ENCODE measurements at regions not wholly inside any gene's neighbourhood (a gene's known extent, or its start where the extent isn't known, plus 50 kb on each side); places are given as distances from the start of the nearest gene placed in this dataset.

- no peak for DNase-seq (ENCODE audit: low read depth, low spot score)
Measured at GRCh38 chr3:152193673-152194267, 75.0 kb upstream of the MBNL1 start.

GRCh38 chr3:152195206-152195605, 73.5 kb upstream of the MBNL1 start:
- DNase-seq (ENCODE audit: low read depth, low spot score), result no peak

GRCh38 chr3:152196782-152197181, 71.9 kb upstream of the MBNL1 start:
- no peak for DNase-seq (ENCODE audit: low read depth, low spot score)

- DNase-seq (ENCODE audit: low read depth, low spot score), result no peak
Measured at GRCh38 chr3:152197451-152197850, 71.3 kb upstream of the MBNL1 start.

GRCh38 chr3:152197937-152198336, 70.8 kb upstream of the MBNL1 start:
- DNase-seq (ENCODE audit: low read depth, low spot score), result no peak

- DNase-seq (ENCODE audit: low read depth, low spot score), result no peak
Measured at GRCh38 chr3:152198665-152199064, 70.1 kb upstream of the MBNL1 start.

GRCh38 chr3:152199102-152199840, 69.5 kb upstream of the MBNL1 start:
- no peak for DNase-seq (ENCODE audit: low read depth, low spot score)

GRCh38 chr3:152200476-152201420, 68.0 kb upstream of the MBNL1 start:
- no peak for DNase-seq (ENCODE audit: low read depth, low spot score)

- no peak for DNase-seq (ENCODE audit: low read depth, low spot score)
Measured at GRCh38 chr3:152202976-152203626, 65.6 kb upstream of the MBNL1 start.

GRCh38 chr3:152203652-152204051, 65.1 kb upstream of the MBNL1 start:
- DNase-seq (ENCODE audit: low read depth, low spot score), result no peak

- no peak for DNase-seq (ENCODE audit: low read depth, low spot score)
Measured at GRCh38 chr3:152204218-152204617, 64.5 kb upstream of the MBNL1 start.

- DNase-seq (ENCODE audit: low read depth, low spot score), result no peak
Measured at GRCh38 chr3:152205097-152205593, 63.6 kb upstream of the MBNL1 start.

GRCh38 chr3:152206243-152206760, 62.4 kb upstream of the MBNL1 start:
- no peak for DNase-seq (ENCODE audit: low read depth, low spot score)

GRCh38 chr3:152208439-152208838, 60.3 kb upstream of the MBNL1 start:
- DNase-seq (ENCODE audit: low read depth, low spot score), result no peak

- no peak for DNase-seq (ENCODE audit: low read depth, low spot score)
Measured at GRCh38 chr3:152209060-152209459, 59.7 kb upstream of the MBNL1 start.

- no peak for DNase-seq (ENCODE audit: low read depth, low spot score)
Measured at GRCh38 chr3:152209776-152210175, 59.0 kb upstream of the MBNL1 start.

- DNase-seq (ENCODE audit: low read depth, low spot score), result no peak
Measured at GRCh38 chr3:152210697-152211096, 58.0 kb upstream of the MBNL1 start.

- DNase-seq (ENCODE audit: low read depth, low spot score), result no peak
Measured at GRCh38 chr3:152211655-152212054, 57.1 kb upstream of the MBNL1 start.

- no peak for DNase-seq (ENCODE audit: low read depth, low spot score)
Measured at GRCh38 chr3:152213203-152213602, 55.5 kb upstream of the MBNL1 start.

- DNase-seq (ENCODE audit: low read depth, low spot score), result no peak
Measured at GRCh38 chr3:152213938-152214337, 54.8 kb upstream of the MBNL1 start.
